Activated CD4-positive, alpha-beta T cell treated with anti-CD3 and anti-CD28 coated beads, Interleukin-2, amount 50 U/mL, for 4 hours (primary cell): ENCODE measurements at regions not wholly inside any gene's neighbourhood (a gene's known extent, or its start where the extent isn't known, plus 50 kb on each side); places are given as distances from the start of the nearest gene placed in this dataset.
"Not testable (repeated sequence)": the region's sequence is repeated elsewhere in the genome, so short reads cannot be mapped to it uniquely, and the experiment has no call there.

Source experiments
- DNase-seq, 2 experiments: peaks; one replicate each; pipeline ENCODE4 v3.0.0-alpha.2; 2020

DNA sequence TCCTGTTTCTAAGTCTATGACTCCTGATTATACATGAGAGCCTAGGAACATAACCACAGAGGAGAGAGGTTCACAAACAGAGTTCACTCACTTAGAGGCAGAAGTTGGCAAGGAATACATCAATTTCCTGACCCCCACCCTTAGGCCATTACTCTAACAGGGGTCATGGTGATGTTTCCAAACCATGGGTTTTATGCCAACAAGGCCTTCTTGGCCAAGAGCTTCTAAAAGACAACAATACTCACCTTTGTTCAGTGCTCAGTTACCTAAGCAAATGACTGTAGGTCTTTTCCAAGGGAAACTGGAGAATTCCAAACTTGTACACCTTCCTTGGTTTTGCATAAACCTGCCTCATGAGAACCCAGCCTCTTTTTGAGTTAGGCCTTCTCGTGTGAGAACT, 52.6 kb downstream of the ERICH4 start:
- DNase-seq: no peak

DNA sequence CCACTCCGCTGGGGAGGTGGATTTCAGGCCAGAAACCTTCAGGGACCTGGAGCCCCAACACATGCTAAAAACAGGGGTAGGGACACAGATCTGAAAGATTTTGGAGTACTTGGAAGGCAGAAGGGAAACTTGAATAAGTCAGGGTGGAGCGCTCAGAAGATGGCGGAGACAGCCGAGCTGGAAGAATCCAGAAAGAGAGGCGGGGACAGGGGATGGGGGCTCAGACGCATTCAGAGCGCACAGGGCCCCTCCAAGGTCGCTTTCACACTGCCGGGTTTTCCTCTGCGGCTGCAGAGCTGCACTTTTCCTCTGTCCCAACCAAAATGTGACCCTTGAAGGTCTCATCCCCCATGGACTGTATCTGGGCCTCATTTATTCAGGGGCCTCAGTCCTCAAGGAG, 56.9 kb downstream of the ERICH4 start:
- no peak for DNase-seq

DNA sequence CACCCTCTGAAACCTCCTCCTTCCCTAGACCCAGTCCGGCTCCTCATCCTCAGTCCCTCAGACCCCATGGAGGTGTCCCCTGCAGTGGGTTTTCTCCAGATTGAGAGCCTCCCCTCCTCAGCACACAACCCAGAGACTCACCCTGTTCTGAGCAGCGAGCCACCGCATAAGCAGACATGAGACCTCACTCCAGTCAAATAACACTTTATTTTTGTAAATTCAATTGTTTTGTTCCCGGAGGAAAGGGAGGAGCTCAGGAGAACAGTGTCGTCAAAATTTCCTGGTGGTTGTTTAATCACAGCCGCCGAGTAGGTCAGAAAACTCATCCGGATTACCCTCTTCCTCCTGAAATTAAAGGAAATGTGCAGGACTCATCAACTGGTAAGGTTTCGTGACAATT, 57.5 kb downstream of the ERICH4 start:
- DNase-seq: no peak

DNA sequence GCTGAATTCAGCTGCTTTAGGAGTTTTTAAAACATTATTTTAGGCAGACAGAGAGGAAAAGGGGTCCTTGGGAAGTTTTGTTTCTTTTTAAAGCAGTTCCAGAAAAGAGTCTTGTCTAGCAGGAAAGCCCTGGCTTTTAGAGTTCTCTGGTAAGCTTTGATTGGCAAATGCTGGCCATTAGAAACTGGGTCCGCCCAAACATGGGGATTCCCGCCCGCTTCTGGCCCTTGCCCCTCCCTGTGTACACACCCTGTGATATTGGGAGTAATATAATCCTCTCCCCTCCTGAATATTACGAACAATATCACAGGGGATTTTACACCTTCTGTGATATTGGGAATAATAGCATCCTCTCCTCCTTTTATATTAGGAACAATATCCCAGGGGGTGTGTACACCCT, 58.9 kb downstream of the ERICH4 start:
- DNase-seq: no peak

DNA sequence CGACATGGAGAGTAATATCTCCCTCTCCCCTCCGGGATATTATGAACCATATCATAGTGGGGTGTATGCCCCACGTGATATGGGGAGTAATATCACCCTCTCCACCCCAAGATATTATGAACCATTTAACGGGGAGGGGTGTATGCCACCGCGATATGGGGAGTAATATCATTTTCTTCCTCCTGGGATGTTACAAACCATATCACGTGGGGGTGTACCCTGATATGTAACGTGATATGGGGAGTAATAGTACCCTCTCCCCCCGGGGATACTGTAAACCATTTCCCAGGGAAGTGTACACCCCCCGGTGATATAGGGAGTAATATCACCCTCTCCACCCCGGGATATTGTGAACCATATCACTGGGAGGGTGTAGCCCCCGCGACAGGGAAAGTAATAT, 62.1 kb downstream of the ERICH4 start:
- no peak for DNase-seq

DNA sequence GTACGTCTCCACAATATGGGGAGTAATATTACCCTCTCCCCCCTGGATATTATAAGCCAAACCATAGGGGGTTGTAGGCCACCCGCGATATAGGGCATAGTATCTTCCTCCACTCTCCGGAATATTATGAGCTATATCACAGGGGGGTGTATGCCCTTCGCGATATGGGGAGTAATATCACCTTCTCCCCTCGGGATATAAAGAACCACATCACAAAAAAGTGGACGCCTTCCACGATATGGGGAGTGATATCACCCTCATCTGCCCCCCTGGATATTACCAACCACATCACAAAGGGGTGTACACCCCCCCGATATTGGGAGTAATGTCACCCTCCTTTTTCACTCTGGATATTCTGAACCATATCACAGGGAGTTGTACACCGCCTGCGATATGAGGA, 65.5 kb upstream of the CEACAM21 start:
- DNase-seq: no peak

DNA sequence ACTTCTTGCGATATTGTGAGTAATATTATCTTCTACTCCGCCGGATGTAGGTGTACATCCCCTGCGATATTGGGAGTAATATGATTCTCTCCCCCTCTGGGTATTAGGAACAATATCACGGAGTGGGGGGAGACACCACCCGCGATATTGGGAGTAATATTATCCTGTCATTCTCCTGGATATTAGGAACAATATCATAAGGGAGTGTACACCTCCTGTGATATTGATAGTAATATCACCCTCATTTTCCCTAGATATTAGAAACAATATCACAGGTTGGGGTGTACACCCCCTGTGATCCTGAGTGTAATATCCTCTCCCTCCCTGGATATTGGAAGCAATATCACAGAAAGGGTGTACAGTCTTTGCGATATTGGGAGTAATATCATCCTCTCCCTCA, 64.3 kb upstream of the CEACAM21 start:
- no peak for DNase-seq

DNA sequence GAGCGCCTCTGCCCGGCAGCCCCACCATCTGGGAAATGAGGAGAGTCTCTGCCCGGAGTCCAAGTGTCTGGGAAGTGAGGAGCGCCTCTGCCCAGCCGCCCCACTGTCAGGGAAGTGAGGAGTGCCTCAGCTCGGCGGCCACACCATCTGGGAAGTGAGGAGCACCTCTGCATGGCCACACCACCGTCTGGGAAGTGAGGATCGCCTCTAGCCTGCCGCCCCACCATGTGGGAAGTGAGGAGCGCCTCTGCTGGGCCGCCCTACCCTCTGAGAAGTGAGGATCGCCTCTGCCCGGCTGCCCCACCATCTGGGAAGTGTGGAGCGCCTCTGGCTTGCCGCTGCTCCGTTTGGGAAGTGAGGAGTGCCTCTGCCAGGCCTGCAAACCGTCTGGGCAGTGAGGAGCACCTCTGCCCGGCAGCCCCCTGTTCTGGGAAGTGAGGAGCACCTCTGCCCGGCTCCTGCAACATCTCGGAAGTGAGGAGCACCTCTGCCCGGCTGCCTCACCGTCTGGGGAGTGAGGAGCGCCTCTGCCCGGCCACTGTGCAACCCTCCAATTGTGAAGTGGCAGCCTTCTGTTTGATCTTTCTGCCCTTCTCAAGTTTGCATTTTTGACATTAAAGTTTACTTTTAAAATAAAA, 60.8 kb upstream of the CEACAM21 start:
- DNase-seq: no peak

DNA sequence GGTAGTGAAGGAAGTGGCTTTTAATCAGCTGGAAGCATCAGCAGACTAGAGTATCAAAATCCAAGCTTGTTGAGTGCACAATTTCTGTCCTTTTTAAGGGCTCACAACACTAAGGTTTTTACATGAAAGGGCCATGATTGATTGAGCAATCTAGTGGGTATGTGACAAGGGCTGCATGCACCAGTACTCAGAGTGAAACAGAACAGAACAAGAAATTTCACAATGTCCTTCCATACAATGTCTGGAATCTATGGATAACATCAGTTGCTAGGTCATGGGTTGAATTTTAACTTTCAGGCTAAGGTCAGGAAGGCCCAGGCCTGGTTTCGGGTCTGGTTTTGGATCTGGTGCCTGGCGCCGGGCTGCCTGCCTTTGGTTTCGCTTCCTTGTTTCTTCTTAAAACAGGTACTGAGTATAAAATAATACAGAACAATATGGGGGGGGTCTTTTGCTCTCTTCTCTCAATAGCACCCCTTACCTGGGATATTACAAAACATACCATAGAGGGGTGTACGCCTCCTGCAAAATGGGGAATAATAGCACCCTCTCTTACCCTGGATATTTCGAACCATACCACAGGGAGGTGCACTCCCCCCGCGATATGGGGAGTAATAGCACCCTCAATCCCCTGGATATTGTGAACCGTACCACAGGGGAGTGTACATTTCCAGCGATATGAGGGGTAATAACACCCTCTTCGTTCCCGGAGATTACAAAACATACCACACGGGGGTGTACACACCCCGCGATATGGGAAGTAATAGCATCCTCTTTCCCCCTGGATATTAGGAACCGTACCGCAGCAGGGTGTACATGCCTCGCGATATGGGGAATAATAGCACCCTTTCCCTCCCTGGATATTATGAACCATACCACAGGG, 59.4 kb upstream of the CEACAM21 start:
- DNase-seq: not testable (repeated sequence)

DNA sequence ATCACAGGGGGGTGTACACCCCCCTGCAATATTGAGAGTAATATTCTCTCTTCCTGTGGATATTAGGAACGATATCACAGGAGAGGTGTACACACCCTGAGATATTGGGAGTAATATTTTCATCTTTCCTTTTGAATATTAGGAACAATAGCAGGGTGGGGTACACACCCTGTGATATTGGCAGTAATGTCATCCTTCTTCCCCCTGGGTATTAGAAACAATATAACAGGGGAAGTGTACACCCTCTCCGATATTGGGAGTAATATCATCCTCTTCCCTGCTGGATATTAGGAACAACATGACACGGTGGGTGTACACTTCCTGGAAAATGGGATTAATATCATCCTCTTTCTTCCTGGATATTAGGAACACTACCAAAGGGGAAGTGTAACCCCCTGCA, 57.8 kb upstream of the CEACAM21 start:
- no peak for DNase-seq

DNA sequence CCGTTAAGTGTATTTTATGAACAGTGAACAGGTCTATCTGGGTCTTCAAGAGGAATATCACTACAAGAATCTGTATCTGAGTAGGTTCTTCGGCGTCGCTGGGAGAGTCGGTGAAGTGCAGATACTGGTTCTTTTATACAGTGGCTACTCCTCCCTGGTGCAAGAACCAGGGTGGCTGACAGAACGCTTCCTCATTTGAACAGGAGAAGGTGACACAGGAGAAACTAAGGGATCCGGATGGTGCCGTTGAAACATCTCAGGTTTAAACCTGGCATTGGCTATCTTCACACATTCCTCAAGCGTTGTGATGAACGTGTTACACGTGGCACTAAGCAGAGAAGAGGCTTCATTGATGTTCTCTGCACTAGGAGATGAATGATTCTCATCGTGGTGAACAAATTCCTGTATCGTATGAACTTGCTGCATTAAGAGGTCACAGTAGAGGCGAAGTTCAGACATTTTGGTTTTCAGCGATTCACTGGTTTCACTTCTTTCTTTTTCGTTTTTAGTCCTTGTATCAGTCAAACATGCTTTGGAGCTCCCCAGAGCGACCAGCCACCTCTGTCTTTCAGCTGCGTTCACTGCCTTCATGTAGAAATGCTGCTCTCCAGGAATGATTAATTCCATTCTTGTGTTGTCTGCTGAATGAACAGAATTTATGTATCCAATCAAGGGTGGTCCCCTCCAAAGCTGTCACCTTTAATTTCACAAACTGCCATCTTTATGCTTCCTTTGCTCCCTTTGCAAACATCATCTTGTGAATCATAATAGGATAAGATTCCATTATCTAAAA, 54.6 kb upstream of the CEACAM21 start:
- not testable (repeated sequence) for DNase-seq

DNA sequence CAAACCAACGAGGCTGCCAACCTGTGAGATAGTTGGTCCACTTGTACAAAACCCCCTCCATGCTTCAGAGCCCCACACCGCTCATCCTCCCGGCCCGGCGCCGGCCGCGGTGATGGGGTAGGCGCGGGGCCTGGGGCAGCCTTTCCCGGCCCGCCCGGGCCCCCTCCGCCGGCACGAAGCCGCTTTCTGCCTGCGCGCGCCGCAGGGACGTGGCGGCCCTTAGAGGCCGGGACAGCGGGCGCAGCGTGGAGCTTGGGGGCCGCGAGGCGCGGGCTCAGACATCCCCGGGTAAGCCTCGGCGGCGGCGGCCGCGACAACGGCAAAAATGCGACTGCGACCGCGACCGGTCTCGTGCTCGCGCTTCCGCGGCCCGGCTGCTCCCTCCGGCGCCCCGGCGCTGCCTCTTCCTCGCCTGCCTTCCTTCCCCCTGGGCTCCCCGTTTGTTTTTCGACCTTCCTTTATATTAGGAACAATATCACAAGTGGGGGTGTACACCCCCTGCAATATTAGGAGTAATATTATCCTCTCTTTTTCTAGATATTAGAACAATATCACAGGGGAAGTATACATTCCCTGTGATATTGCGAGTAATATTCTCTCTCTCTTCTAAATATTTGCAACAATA, 53.9 kb upstream of the CEACAM21 start:
- peak; percentile 19 to 25 for DNase-seq

DNA sequence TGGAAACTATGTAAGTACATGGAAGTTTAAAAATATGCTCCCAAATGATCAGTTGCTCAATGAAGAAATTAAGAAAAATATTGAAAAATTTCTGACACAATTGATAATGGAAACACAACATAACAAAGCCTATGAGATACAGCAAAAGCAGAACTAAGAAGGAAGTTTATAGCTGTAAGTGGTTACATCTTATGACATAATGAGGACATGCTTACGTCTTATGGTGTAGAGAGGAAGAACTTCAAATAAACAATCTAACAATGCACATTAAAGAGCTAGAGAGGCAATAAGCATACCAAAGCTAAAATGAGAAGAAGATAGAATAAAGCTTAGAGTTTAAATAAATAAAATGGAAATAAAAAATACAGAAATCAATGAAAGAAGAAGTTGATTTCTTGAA, 50.0 kb upstream of the CEACAM21 start:
- DNase-seq: no peak
